WTC11 (cell line): ENCODE measurements at regions not wholly inside any gene's neighbourhood (a gene's known extent, or its start where the extent isn't known, plus 50 kb on each side); places are given as distances from the start of the nearest gene placed in this dataset.

Experiments used
- ATAC-seq: fragments of 200-7000 bp; cut with Tn5 transposase; 2 replicates; pipeline ENCODE4 v1.10.0; 2021; ENCODE audit warnings: mild to moderate bottlenecking, moderate library complexity
- CTCF ChIA-PET: fragments of 300-600 bp; sonication (Branson Sonifier 250); formaldehyde crosslinking; loops from one replicate; lab custom pipeline; 2021; ENCODE audit warnings: antibody characterized with exemption; lab: Charles Lee
- POLR2A ChIA-PET: fragments of 350-600 bp; sonication (Branson Sonifier 250); formaldehyde crosslinking; loops from one replicate; lab custom pipeline; 2021; ENCODE audit warnings: antibody characterized with exemption; lab: Charles Lee
- DNase-seq: peaks from one replicate; pipeline ENCODE4 v3.0.0; 2021; ENCODE audit warnings: low spot score
- H3K27ac Mint-ChIP-seq: 2 replicates; pipeline ENCODE4 v1.8.0; 2021; ENCODE audit warnings: mixed read lengths
- H3K27me3 Mint-ChIP-seq: 2 replicates; pipeline ENCODE4 v1.8.0; 2021; ENCODE audit warnings: low read depth, mild to moderate bottlenecking, moderate library complexity, mixed read lengths
- H3K36me3 Mint-ChIP-seq: 2 replicates; pipeline ENCODE4 v1.8.0; 2021; ENCODE audit warnings: mixed read lengths
- H3K4me1 Mint-ChIP-seq: 2 replicates; pipeline ENCODE4 v1.8.0; 2022; ENCODE audit warnings: mixed read lengths
- H3K4me3 Mint-ChIP-seq: 2 replicates; pipeline ENCODE4 v1.8.0; 2021; ENCODE audit warnings: mild to moderate bottlenecking, moderate library complexity, mixed read lengths
- H3K9me3 Mint-ChIP-seq: 2 replicates; pipeline ENCODE4 v1.8.0; 2021; ENCODE audit warnings: mixed read lengths
- CREB1 ChIP-seq: sonication (generic); formaldehyde crosslinking; IDR thresholded peaks from 2 replicates; pipeline ENCODE4 v1.8.0; 2023; ENCODE audit warnings: mild to moderate bottlenecking, missing genetic modification reagents
- CTCF ChIP-seq: fragments of 200-600 bp; IDR thresholded peaks from 2 replicates; pipeline ENCODE4 v1.8.0; 2022; ENCODE audit warnings: antibody characterized with exemption
- EMX1 ChIP-seq: fragments of 250-450 bp; sonication (Bioruptor Pico); IDR thresholded peaks from 2 replicates; pipeline ENCODE4 v1.8.0; 2021; ENCODE audit warnings: mild to moderate bottlenecking
- FOXP4 ChIP-seq: sonication (generic); formaldehyde crosslinking; IDR thresholded peaks from 2 replicates; pipeline ENCODE4 v1.8.0; 2022; ENCODE audit warnings: mild to moderate bottlenecking, missing genetic modification reagents
- MXD4 ChIP-seq: fragments of 250-450 bp; sonication (Bioruptor Pico); IDR thresholded peaks from 2 replicates; pipeline ENCODE4 v1.8.0; 2021; ENCODE audit warnings: mild to moderate bottlenecking, moderate library complexity, borderline replicate concordance
- PRDM15 ChIP-seq: sonication (generic); formaldehyde crosslinking; IDR thresholded peaks from 2 replicates; pipeline ENCODE4 v1.8.0; 2022; ENCODE audit warnings: missing genetic modification reagents
- ZNF396 ChIP-seq: fragments of 250-450 bp; sonication (Bioruptor Pico); IDR thresholded peaks from 2 replicates; pipeline ENCODE4 v1.8.0; 2021; ENCODE audit warnings: mild to moderate bottlenecking, moderate library complexity, borderline replicate concordance
- ZNF532 ChIP-seq: fragments of 250-450 bp; sonication (Bioruptor Pico); IDR thresholded peaks from 2 replicates; pipeline ENCODE4 v1.9.0; 2021; ENCODE audit warnings: mild to moderate bottlenecking, borderline replicate concordance
- TF ChIP-seq, protein P1 (sequence below): sonication (generic); formaldehyde crosslinking; IDR thresholded peaks from 2 replicates; pipeline ENCODE4 v1.8.1; 2023; ENCODE audit warnings: mild to moderate bottlenecking, missing genetic modification reagents

DNA sequence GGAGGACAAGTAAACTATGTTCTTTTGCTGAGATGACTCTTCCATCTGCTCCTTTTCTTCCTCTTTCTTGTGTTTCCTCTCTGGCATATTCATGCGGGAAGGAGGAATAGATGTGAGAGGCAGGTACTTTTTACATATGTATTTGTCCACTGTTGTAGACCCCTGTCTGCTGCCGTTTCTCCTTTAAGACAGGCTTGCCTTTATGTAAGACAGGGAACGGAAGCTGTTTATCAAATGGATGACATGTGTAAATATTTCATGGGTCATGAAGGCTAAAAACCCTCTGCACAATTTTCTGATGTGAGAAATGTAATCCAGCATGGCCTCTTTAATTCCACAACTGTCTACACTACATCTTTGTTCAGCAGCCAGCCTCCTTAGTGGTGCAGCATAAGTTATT lies 1525.5 kb upstream of the NUDT12 start:
- peaks cover 17% of the 10 kb centered on the region for H3K36me3 Mint-ChIP-seq
- TF ChIP-seq FOXP4 (CRISPR knock-in tag) (no peak), ZNF396 (no peak), EMX1 (CRISPR knock-in tag) (no peak), MXD4 (CRISPR knock-in tag) (no peak)
- TF ChIP-seq, protein P1, sequence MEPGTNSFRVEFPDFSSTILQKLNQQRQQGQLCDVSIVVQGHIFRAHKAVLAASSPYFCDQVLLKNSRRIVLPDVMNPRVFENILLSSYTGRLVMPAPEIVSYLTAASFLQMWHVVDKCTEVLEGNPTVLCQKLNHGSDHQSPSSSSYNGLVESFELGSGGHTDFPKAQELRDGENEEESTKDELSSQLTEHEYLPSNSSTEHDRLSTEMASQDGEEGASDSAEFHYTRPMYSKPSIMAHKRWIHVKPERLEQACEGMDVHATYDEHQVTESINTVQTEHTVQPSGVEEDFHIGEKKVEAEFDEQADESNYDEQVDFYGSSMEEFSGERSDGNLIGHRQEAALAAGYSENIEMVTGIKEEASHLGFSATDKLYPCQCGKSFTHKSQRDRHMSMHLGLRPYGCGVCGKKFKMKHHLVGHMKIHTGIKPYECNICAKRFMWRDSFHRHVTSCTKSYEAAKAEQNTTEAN (CRISPR knock-in tag): no peak
- DNase-seq: no peak
- no peaks in the 10 kb centered on the region for H3K27me3 Mint-ChIP-seq
- H3K27ac Mint-ChIP-seq: no peak overlapping the region
- ChIA-PET POLR2A (no interaction called here), CTCF (no interaction called here)
- no peaks in the 10 kb centered on the region for H3K4me1 Mint-ChIP-seq
- ATAC-seq: no peak
- H3K4me3 Mint-ChIP-seq: no peak overlapping the region
- H3K9me3 Mint-ChIP-seq: peaks cover 22% of the 10 kb centered on the region

DNA sequence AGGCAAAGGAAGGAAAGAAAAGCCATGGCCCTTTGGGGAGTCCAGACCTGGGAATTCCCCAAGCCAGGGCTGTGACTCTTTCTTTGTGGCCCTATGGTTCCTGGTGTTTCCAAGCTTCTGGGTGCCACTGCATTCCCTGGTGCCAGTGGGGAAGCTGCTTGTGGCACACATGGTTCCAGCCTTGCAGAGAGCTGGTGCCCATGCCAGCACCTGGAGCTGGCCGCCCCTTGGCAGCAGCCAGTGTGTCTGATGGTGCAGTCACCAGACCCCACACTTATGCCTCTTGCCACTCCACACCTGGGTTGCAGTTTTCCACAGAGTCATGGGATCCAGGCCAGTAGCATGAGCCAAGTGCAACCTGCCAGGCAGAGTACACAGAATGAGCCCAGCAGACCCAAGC lies 1495.3 kb upstream of the NUDT12 start:
- Mint-ChIP-seq H3K9me3 (peaks cover 26% of the 10 kb centered on the region), H3K27me3 (no peaks in the 10 kb centered on the region), H3K27ac (no peak overlapping the region), H3K4me3 (no peak overlapping the region), H3K36me3 (peaks cover 7% of the 10 kb centered on the region; the same call in 1 of the 2 replicates), H3K4me1 (no peaks in the 10 kb centered on the region)
- ChIA-PET CTCF (no interaction called here), POLR2A (no interaction called here)
- no peak for DNase-seq
- no peak for ATAC-seq
- TF ChIP-seq PRDM15 (CRISPR knock-in tag): no peak
- no peak for TF ChIP-seq CREB1 (CRISPR knock-in tag)
- no peak for TF ChIP-seq CTCF
- TF ChIP-seq ZNF532 (CRISPR knock-in tag): no peak
- no peak for TF ChIP-seq EMX1 (CRISPR knock-in tag)
